Cerebellar cortex (tissue), 1 donor: ENCODE measurements at regions not wholly inside any gene's neighbourhood (a gene's known extent, or its start where the extent isn't known, plus 50 kb on each side); places are given as distances from the start of the nearest gene placed in this dataset.
"Not testable (repeated sequence)": the region's sequence is repeated elsewhere in the genome, so short reads cannot be mapped to it uniquely, and the experiment has no call there.

Experiments
- DNase-seq: peaks from one replicate; pipeline ENCODE4 v3.0.0-alpha.2; 2015; ENCODE audit warnings: low spot score

DNA sequence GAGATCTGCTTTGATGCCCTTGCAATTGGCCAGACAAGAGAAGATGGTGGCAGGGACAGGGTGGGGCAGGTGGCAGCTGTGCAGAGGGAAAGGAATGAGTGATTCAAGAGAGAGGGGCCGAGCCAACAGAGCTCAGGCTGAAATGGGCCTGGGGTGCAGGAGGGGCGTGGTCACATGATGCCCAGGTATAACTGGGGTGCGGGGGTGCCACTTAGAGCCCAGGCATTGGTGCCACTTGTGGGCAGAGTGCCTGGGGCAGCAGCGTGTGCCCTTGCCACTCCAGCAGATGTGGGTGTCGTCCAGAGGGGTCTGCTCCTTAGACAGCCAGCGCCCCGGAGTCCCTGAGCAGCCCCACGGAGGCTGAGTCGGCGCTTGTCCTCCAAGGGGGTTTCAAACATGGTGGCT lies 88.7 kb downstream of the PLXNA1 start:
- no peak for DNase-seq

DNA sequence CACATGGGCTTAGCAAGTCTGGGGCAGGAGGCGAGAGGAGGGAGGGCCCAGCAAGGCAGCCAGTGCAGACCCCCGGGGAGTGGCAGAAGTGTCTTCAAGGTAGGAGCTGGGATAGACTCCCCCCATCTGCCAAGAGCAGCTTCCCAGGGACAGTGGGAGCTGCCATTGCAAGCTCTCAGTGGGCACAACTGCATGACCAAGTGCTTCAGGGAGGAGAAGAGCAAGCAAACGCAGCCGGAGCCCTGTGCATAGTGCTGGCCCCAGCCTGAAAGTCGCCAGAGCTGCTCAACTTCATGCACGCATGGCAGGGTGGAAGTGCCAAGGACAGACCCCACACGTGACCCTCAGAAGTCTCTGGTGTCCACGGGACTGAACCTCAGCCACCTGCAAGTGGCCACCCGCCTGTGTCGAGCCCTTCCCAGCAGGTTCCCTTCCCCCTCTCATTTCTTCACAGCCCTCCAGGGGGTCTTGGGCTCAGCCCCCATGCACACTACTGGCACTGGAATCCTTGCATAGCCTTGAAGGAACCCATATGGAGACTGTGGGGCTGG lies 89.4 kb downstream of the PLXNA1 start:
- no peak for DNase-seq

DNA sequence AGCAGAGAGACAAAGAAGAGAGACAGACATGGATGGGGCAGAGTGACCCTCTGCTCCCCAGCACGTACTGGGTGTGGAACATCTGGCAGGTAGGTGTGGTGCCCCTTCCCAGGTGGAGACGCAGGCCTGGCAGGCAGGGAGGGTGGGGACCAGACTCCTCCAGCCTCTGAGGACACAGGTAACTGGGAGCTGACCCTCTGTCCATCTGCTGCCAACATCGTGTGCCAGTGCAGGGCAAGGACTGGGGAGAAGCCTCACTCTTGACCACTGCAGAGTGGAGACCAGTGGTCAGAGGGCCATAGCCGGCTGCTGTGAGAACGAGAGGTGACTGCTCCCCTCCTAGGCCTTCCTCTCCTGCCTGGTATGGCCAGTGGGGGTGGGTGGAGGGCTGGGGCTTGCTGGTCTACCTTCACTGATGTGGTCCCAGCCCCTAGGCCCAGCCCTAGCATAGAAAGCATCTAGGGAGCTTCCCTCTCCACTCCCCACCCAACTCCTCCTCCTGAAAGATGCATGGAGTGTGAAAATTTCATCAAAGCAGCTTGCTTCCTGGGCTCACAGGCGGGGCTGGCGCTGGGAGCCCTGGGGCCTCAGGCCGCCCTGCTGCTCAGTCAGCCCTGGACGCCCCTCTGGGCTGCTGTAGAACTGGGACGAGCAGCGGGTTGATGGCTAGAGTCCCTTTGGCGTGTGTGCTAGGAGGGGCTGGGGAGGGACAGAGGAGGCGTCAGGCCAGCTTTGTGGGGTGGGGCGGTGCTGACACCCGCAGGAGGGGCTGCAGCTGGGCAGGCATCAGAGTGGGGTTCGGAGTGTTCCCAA lies 90.3 kb downstream of the PLXNA1 start:
- DNase-seq = no peak

DNA sequence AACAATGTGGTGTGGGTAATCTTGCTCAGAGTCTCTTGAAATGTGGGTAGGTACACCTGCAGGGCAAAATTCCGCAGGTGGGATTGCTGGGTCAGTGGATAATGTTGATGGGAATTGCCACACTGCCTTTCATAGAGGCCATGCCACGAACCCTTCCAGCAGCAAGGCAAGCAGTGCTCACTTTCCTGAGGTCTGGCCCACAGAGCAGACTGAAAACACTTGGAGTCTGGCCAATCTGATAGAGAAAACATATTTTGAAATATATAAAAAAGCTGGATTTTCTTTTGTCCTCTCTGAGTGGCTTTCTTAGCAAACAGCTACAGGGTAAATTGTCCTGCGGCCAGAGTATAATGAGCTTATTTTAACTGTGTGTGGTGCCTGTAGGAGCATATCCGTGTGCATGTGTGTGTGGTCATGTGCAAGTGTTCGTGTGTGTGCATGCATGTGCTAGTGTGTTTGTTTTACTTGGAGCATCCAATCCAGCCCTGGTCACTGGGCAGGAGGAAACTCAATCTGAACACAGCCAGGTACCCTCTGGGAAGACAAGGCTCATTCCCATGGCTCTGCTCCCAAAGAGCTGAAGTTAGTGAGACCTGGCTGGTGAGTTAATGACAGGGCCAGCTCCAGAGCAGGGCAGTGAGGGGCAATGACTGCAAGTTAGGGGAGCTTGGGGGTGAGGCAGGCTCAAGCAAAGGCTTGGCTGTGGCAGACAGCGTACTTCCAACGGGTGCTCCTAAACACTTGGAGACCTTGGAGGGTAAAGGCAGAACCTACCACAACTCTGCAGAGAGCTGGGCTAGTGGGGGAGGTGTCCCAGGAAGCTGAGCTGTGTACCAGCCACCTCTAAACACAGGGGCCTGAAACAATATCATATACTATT lies 91.3 kb downstream of the PLXNA1 start:
- no peak for DNase-seq

DNA sequence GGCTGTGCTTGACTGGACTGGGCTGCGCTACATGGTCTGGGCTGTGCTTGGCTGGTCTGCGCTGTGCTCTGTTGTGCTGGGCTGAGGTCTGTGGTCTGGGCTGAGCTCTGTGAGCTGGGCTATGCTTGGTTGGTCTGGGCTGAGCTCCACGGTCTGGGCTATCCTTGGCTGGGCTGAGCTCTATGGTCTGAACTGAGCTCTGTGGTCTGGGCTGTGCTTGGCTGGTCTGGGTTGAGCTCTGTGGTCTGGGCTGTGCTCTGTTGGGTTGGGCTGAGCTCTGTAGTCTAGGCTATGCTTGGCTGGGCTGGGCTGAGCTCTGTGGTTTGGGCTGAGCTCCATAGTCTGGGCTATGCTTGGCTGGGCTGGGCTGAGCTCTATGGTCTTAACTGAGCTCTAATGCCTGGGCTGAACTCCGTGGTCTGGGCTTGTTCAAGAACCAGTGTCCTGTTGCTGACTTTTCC lies 92.0 kb downstream of the PLXNA1 start:
- no peak for DNase-seq

DNA sequence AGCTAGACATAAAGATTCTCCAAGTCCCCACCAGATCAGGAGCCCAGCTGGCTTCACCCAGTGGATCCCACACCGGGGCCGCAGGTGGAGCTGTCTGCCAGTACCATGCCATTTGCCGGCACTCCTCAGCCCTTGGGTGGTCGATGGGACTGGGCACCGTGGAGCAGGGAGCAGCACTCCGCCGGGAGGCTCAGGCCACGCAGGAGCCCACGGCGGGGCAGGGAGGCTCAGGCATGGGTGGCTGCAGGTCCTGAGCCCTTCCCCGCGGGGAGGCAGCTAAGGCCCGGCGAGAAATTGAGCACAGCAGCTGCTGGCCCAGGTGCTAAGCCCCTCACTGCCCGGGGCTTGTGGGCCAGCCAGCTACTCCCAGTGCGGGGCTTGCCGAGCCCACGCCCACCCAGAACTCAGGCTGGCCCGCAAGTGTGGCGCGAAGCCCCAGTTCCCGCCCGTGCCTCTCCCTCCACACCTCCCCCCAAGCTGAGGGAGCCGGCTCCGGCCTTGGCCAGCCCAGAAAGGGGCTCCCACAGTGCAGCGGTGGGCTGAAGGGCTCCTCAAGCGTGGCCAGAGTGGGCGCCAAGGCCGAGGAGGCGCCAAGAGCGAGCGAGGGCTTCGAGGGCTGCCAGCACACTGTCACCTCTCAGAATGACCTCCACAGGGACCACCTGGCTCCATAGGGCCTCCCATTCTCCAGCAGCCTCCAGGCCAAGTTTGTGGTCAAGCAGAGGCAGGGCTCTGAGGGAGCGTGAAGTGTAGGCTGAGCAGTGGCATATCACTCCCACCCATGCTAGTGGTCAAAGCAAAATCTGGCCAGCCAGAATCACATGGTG lies 93.5 kb downstream of the PLXNA1 start:
- not testable (repeated sequence) for DNase-seq

DNA sequence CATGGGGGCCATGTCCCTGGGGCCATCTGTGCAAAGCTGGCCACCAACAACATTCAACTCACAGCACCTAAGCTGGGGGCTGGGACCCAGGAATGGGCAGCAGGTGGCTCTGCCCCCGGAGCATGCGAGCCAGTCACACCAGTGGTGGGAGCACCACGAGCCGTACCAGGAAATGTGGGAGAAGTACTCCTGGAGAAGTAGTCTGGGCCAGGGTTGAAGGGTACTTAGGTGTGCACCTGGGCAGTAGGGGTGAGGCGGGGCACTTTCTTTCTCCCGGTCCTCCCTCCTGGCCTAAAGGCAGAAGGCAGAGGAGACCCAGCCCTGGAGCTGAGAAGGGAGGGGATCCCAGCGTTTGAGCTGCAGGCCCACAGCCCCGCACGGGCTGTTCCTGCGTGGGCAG lies 94.2 kb downstream of the PLXNA1 start:
- no peak for DNase-seq

DNA sequence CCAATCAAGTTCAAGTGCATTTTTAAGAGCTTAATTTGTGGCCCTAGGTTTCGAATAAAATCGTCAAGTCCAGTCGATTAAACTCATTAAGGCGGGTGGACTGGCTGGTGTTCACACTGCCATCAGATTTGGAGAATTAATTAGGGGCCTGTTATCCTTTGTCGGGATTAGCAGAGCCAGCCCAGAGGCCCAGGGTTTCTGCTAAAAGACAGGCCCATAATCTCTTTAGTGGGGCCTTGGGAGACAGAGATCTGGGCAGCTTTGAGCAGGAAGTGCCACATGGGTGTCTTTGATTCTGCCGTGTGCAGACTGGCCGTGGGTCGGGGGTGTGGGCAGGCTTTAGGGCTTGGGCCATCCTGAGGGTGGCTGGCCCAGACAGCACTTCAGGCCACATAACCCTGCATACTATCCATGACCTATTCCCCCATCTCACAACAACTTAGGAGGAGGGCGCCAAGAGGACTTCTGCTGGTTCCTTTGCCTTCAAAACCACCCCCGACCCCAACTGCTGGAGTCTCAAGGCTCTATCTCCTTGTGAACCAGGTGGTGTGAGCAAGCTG lies 94.7 kb downstream of the PLXNA1 start:
- no peak for DNase-seq

DNA sequence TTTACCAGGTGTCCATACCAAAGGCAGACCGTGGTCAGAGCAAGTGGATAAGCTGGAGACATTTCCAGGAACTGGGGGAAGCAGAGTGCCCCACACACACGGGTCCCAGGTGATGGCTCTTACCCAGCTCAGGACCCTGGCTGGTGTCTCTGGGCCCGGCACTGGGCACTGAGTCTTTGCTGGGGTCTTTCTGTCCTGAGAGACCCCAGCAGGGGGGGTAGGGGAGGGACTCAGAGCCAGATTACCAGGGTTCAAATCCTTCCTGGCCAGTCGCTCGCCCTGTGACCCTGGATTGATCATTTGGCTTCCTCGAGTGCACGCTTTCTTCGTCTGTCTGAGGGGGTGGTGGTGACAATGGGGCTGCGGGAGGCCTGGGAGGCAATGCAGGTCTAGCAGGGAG lies 95.7 kb downstream of the PLXNA1 start:
- no peak for DNase-seq

DNA sequence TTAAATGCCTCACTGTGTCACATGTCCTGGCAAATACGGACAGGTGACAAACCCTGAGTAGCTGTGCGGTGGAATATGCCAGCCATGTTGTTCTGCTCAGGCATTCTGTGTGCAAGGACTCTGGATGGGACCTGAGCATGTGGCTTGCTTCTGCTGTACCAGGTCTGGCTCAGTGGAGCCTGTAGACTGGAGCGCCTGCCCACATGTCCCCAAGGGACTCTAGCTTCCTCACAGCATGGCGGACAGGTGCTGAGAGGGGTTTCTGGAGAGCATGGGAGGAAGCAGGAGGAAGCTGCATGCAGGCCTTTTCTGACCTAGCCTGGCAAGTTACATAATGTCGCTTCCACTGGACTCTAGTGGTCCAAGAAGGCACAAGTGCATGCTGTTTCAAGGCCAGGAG lies 96.3 kb downstream of the PLXNA1 start:
- no peak for DNase-seq

DNA sequence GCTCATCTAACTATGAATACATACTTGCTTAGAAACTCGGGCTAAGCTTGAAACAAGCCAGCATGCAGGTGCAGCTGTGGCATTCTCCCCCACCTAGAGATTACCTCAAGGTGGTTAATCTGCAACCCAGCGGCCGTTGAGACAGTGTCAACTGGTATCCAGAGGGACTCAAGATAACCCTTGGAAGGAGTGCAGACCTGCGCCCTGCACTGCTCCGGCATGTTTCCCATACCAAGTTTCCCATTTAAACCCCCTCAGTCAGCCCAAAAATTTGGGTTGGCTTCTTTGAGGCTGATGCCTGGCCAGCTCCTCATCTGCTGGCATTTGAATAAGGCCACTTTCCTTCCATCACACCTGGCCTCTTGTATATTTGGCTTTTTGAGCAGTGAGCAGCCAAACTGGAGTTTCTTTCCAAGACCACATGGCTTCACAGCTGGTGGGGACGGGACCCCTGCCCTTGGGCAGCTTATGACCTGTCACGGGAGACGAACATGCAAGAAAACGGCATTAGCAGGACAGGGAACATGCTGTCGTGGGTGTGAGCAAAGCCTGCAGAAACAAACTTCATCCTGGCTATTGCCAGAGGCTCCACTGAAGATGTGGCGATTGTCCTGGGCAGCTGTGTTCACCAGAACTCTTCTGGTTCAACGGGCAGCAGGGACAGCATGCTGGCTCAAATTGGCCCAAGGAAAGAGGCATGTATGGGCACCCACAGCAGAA lies 98.2 kb downstream of the PLXNA1 start:
- DNase-seq = no peak

DNA sequence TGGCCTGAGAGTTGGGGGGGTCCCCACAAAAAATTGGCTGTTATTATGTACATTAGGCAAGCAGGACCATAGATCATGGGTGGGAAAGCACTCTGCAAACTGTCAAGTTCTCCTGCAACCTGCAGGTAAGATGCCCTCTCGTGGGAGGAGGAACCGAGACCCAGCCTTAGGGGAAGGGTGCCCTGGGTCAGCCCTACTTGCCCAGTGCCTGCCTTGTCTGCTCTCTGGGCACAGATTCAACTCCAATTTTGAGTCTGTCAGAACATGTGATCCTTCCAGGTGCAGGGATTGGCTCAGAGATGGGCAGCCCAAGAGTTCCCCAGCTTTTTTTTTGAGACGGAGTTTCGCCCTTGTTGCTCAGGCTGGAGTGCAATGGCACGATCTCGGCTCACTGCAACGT lies 99.2 kb downstream of the PLXNA1 start:
- DNase-seq = no peak

DNA sequence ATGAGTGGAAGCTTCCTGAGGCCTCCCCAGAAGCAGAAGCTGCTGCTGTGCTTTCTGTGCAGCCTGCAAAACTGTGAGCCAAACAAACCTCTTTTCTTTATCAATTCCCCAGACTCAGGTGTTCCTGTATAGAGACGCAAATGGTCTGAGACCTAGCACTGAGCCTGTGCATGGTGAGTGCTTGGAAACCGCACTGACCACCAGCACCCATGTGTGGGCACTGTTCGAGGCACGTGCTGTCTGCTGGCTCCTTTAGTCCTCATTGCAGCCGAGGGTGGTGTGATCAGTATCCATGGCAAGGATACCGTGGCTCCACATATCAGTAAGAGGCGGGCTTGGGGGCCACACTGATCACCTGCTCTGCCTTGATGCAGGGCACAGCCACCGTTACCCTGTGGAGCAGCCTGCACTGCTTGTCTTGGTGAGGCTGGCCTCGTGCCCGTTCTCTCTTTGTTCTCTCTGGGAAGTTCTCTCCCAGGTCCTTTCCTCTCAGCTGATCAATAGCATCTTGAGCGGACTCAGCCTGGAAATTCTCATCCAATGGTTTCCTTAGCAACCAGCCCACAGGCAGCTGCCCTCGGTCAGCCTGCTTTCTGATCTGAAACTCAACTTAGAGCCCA lies 101.0 kb downstream of the PLXNA1 start:
- DNase-seq = no peak

DNA sequence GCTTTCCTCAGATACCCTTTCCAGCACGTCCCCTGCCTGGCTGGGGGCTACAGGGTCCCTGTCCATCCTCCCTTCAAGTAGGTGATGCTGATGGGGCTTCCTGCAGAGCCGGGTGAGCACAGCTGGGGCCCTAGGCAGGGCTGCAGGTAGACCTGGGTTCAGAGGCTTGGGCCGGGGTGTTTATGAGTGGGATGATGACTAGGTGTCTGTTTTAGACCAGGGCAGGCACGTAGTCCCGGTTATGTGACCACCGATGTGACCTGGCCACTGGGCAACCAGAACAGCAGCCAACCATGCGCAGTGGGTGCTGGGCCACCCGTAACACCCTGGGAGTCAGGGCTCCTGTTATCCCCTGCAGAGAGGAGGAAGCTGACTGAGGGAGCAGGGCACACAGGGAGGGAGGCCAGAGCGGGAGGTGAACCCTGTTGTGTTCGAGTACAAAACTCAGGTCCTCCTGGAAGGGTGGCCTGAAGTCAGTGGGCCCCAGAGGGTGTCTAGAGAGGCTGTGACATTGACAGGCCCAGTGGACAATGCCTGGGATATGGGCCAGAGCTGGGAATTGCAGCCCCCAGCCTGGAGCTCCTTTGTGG lies 101.6 kb downstream of the PLXNA1 start:
- DNase-seq = no peak

DNA sequence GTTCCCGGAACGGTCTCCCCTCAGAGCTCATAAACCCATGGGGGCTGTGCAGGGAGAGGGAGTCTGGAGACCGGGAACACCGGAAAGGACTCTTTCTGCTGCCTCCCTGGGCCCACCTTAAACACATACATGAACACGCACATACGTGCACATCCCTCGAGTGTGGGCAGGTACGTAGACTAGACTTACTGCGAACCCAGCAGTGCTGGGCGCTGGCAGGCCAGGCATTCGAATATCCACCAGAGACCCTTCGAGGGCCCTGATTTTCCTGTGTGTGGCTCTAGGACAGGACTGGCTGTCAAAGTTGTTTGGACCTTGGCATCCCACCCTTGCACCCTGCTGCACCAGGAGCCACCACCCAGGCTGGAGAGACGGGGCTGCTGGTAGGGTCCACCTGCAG lies 102.7 kb downstream of the PLXNA1 start:
- DNase-seq = no peak

DNA sequence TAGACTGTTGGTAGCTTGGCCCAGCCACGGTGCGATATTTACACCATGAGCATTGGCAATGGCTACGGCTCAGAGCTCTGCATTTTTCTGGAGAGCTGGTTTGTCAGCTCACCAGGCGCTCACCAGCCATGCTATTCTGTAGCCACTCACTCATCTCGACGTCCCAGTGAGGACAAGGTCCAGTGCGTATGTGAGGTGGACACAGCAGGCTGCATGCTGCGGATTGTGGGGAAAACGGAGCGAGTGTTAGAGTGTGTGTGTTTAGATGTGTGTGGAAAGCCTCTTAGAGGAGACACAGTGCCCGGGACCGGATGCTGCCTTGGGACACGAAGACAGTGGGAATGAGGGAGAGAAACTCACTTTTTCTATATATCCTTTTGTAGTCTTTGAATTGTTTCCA lies 103.7 kb downstream of the PLXNA1 start:
- DNase-seq = not testable (repeated sequence)

DNA sequence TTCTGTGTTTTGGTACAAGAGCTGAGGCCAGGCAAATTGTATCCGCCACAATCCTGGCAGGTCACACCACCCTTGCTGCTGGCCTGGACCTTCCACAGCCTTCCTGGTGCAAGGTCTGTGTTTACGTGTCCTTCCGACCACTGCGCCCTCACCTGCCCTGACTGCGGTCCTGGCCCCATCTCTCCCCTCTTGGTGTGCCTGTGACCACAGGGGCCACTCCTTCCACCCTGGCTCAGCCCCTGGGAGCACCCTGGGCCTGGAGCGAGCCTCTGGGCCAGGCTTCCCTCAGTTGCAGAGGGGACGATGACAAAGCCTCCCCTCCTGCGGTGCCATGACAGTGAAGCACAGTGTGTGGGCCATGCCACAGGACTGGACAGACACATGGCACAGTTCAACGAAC lies 104.5 kb downstream of the PLXNA1 start:
- DNase-seq = no peak

DNA sequence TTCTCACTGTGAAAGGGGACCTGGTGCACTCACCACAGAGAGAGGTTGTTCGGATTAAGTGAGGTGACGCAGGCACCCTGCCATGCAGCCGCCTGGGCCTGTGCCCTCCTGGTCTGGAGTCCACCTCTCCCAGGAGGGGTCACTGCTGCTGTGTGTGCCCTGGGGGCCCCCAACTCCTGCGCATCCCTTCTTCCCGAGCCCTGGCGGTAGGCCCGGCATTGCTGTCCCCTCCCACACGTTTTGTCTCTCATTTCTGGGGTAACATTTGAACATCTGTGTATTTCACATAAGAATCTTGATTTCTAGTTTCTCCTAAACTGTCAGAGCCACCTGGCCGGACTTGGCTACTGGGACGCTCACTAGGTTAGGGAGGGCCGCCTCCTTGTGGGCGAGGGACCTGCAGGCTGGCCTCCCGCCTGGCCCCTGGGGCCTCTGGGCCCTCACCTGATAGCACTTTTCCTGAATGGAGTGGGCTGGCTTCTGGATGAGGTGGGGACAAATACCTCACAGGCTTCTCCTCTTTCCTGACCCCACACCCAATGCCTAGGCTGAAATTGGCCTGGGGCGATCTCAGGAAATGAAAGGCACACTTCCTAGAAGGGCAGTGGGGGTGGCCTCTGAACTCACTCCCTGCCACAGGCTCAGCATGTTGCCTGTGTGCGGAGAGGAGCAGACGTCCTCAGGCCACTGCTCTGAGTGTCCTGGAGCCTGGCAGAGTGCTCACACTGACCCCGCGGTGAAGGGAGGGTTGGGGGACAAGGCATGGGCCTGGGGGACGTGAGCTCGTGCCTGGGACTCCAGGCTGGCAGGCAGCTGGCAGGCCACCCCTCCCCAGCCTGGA lies 104.2 kb upstream of the PRR23E start:
- no peak for DNase-seq

DNA sequence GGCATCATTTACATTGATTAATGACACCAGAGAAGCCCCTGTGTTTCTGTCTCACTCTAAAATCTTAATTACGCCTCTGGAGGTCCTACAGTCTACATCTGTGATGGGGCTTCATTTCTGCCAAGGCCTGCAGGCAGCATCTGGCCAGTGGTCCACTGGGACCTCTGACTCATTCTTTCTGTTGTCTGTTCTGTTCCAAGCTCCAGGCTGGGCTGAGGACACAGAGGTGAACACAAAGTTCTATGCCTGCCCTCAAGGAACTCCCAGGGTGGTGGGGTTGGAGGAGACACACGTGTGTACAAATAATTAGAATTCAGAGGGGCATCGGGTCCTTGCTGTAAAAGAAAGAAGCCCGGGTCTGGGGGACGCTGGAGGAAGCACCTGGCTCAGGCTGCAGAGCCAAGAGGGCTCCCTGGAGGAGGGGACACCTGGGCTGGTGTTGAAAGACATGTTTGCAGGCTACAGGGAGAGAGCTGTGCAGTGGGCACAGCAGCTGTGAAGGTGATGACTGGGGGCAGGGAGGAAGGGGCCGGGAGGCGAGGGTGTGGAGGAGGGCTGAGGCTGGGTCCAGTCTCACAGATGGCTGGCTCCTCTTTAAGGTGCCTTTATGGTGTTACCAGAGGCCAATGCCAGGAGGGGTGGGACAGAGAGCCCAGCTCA lies 103.3 kb upstream of the PRR23E start:
- DNase-seq = no peak
